ENCODE measurements at regions not wholly inside any gene's neighbourhood (a gene's known extent, or its start where the extent isn't known, plus 50 kb on each side); places are given as distances from the start of the nearest gene placed in this dataset.

DNA sequence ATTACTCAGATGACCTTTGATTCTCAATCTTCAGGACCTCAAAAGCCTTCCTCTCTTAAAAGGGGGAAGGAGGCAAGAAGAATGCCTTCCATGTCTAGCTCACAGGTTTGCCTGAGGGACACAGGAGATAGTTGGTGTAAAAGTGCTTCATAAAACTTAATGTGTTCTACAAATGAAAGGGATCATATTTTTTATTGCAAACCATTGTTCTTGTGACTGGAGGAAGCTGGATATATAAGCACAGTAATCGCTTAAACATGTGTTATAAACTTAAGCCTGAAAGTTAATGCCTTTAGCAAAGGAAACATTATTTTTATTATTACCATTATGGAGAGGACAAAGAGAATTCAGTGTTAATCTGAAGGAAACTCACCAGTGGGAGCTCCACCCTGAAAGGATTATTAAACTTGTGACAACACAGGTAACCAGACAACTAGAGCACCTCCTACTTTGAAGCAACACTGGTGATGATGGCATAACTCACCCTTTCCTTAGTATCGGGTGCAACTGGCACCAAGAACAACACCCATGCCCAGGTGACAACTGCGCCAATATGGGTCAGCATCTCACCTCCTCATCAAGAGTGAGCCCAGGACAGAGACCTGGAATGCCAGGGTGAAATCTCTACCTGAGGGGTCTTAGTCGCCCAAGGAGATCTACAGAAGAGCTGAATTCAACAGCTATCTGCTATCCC, 288.7 kb upstream of the PRDM1 start:
- H3K27ac Mint-ChIP-seq = no peak overlapping the region

More for the DNA sequence above, 288.7 kb upstream of the PRDM1 start:
- ATAC-seq (no peak), DNase-seq (ENCODE audit: low spot score) (no peak)
- H3K27me3 Mint-ChIP-seq (ENCODE audit: insufficient read depth, low read depth, poor library complexity) = no peaks in the 10 kb centered on the region
- peaks cover 12% of the 10 kb centered on the region; the same call in 2 of the 3 replicates for H3K4me1 Mint-ChIP-seq
- no peak overlapping the region for H3K4me3 Mint-ChIP-seq
- Histone ChIP-seq H3K4me1 (ENCODE audit: insufficient read depth) (no peaks in the 10 kb centered on the region; the same call in none of the 2 replicates), H3K36me3 (ENCODE audit: insufficient read depth) (no peaks in the 10 kb centered on the region), H3K27ac (ENCODE audit: low read depth) (no peak overlapping the region), H2AFZ (no peak overlapping the region), H4K20me1 (replicated peaks; ENCODE audit: insufficient read depth) (no peaks in the 10 kb centered on the region), H3K27me3 (ENCODE audit: insufficient read depth) (no peaks in the 10 kb centered on the region), H3K79me2 (replicated peaks; ENCODE audit: insufficient read depth) (no peaks in the 10 kb centered on the region), H3K4me2 (no peak overlapping the region), H3K9me2 (ENCODE audit: insufficient read depth) (no peaks in the 10 kb centered on the region), H3K4me3 (no peak overlapping the region), H3F3A (replicated peaks; ENCODE audit: low read depth) (no peaks in the 10 kb centered on the region)
- H3K36me3 Mint-ChIP-seq (ENCODE audit: low read depth) = no peaks in the 10 kb centered on the region
- no peaks in the 10 kb centered on the region for H3K9me3 Mint-ChIP-seq
- TF ChIP-seq ZNF331 (CRISPR knock-in tag; IDR thresholded peaks at IDR 0.05; ENCODE audit: low read depth) (no peak), ZNF114 (CRISPR knock-in tag; IDR thresholded peaks at IDR 0.05) (no peak), STAT1 (IDR thresholded peaks at IDR 0.05; ENCODE audit: unreplicated experiment) (no peak), POLR2AphosphoS5 (IDR thresholded peaks at IDR 0.05; ENCODE audit: low read depth) (no peak), JUNB (IDR thresholded peaks at IDR 0.05; ENCODE audit: unreplicated experiment) (no peak), NANOG (IDR thresholded peaks at IDR 0.05; ENCODE audit: borderline replicate concordance) (no peak), CREB1 (CRISPR knock-in tag; IDR thresholded peaks at IDR 0.05; ENCODE audit: low read depth) (no peak), EZH2phosphoT487 (IDR thresholded peaks at IDR 0.05; ENCODE audit: unreplicated experiment) (no peak), EZH2 (IDR thresholded peaks at IDR 0.05; ENCODE audit: low read depth, unreplicated experiment) (no peak)
- TF ChIP-seq, protein P1, sequence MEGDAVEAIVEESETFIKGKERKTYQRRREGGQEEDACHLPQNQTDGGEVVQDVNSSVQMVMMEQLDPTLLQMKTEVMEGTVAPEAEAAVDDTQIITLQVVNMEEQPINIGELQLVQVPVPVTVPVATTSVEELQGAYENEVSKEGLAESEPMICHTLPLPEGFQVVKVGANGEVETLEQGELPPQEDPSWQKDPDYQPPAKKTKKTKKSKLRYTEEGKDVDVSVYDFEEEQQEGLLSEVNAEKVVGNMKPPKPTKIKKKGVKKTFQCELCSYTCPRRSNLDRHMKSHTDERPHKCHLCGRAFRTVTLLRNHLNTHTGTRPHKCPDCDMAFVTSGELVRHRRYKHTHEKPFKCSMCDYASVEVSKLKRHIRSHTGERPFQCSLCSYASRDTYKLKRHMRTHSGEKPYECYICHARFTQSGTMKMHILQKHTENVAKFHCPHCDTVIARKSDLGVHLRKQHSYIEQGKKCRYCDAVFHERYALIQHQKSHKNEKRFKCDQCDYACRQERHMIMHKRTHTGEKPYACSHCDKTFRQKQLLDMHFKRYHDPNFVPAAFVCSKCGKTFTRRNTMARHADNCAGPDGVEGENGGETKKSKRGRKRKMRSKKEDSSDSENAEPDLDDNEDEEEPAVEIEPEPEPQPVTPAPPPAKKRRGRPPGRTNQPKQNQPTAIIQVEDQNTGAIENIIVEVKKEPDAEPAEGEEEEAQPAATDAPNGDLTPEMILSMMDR (conservative IDR thresholded peaks at IDR 0.05; ENCODE audit: low read depth in 2 of 2) = no peak
- TF ChIP-seq, protein P2, sequence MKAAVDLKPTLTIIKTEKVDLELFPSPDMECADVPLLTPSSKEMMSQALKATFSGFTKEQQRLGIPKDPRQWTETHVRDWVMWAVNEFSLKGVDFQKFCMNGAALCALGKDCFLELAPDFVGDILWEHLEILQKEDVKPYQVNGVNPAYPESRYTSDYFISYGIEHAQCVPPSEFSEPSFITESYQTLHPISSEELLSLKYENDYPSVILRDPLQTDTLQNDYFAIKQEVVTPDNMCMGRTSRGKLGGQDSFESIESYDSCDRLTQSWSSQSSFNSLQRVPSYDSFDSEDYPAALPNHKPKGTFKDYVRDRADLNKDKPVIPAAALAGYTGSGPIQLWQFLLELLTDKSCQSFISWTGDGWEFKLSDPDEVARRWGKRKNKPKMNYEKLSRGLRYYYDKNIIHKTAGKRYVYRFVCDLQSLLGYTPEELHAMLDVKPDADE (IDR thresholded peaks at IDR 0.05) = no peak
- TF ChIP-seq, protein P3, sequence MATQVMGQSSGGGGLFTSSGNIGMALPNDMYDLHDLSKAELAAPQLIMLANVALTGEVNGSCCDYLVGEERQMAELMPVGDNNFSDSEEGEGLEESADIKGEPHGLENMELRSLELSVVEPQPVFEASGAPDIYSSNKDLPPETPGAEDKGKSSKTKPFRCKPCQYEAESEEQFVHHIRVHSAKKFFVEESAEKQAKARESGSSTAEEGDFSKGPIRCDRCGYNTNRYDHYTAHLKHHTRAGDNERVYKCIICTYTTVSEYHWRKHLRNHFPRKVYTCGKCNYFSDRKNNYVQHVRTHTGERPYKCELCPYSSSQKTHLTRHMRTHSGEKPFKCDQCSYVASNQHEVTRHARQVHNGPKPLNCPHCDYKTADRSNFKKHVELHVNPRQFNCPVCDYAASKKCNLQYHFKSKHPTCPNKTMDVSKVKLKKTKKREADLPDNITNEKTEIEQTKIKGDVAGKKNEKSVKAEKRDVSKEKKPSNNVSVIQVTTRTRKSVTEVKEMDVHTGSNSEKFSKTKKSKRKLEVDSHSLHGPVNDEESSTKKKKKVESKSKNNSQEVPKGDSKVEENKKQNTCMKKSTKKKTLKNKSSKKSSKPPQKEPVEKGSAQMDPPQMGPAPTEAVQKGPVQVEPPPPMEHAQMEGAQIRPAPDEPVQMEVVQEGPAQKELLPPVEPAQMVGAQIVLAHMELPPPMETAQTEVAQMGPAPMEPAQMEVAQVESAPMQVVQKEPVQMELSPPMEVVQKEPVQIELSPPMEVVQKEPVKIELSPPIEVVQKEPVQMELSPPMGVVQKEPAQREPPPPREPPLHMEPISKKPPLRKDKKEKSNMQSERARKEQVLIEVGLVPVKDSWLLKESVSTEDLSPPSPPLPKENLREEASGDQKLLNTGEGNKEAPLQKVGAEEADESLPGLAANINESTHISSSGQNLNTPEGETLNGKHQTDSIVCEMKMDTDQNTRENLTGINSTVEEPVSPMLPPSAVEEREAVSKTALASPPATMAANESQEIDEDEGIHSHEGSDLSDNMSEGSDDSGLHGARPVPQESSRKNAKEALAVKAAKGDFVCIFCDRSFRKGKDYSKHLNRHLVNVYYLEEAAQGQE (IDR thresholded peaks at IDR 0.05; ENCODE audit: unreplicated experiment) = no peak
- TF ChIP-seq, protein P4, sequence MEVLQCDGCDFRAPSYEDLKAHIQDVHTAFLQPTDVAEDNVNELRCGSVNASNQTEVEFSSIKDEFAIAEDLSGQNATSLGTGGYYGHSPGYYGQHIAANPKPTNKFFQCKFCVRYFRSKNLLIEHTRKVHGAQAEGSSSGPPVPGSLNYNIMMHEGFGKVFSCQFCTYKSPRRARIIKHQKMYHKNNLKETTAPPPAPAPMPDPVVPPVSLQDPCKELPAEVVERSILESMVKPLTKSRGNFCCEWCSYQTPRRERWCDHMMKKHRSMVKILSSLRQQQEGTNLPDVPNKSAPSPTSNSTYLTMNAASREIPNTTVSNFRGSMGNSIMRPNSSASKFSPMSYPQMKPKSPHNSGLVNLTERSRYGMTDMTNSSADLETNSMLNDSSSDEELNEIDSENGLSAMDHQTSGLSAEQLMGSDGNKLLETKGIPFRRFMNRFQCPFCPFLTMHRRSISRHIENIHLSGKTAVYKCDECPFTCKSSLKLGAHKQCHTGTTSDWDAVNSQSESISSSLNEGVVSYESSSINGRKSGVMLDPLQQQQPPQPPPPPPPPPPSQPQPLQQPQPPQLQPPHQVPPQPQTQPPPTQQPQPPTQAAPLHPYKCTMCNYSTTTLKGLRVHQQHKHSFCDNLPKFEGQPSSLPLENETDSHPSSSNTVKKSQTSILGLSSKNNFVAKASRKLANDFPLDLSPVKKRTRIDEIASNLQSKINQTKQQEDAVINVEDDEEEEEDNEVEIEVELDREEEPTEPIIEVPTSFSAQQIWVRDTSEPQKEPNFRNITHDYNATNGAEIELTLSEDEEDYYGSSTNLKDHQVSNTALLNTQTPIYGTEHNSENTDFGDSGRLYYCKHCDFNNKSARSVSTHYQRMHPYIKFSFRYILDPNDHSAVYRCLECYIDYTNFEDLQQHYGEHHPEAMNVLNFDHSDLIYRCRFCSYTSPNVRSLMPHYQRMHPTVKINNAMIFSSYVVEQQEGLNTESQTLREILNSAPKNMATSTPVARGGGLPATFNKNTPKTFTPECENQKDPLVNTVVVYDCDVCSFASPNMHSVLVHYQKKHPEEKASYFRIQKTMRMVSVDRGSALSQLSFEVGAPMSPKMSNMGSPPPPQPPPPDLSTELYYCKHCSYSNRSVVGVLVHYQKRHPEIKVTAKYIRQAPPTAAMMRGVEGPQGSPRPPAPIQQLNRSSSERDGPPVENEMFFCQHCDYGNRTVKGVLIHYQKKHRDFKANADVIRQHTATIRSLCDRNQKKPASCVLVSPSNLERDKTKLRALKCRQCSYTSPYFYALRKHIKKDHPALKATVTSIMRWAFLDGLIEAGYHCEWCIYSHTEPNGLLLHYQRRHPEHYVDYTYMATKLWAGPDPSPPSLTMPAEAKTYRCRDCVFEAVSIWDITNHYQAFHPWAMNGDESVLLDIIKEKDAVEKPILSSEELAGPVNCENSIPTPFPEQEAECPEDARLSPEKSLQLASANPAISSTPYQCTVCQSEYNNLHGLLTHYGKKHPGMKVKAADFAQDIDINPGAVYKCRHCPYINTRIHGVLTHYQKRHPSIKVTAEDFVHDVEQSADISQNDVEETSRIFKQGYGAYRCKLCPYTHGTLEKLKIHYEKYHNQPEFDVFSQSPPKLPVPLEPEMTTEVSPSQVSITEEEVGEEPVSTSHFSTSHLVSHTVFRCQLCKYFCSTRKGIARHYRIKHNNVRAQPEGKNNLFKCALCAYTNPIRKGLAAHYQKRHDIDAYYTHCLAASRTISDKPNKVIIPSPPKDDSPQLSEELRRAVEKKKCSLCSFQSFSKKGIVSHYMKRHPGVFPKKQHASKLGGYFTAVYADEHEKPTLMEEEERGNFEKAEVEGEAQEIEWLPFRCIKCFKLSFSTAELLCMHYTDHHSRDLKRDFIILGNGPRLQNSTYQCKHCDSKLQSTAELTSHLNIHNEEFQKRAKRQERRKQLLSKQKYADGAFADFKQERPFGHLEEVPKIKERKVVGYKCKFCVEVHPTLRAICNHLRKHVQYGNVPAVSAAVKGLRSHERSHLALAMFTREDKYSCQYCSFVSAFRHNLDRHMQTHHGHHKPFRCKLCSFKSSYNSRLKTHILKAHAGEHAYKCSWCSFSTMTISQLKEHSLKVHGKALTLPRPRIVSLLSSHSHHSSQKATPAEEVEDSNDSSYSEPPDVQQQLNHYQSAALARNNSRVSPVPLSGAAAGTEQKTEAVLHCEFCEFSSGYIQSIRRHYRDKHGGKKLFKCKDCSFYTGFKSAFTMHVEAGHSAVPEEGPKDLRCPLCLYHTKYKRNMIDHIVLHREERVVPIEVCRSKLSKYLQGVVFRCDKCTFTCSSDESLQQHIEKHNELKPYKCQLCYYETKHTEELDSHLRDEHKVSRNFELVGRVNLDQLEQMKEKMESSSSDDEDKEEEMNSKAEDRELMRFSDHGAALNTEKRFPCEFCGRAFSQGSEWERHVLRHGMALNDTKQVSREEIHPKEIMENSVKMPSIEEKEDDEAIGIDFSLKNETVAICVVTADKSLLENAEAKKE (CRISPR knock-in tag; IDR thresholded peaks at IDR 0.05) = no peak
